ENCODE measurements at regions not wholly inside any gene's neighbourhood (a gene's known extent, or its start where the extent isn't known, plus 50 kb on each side); places are given as distances from the start of the nearest gene placed in this dataset.
A peak's percentile ranks its signal among the peaks of the same experiment; 100 is the strongest.
"Not testable (repeated sequence)": the region's sequence is repeated elsewhere in the genome, so short reads cannot be mapped to it uniquely, and the experiment has no call there.

DNA sequence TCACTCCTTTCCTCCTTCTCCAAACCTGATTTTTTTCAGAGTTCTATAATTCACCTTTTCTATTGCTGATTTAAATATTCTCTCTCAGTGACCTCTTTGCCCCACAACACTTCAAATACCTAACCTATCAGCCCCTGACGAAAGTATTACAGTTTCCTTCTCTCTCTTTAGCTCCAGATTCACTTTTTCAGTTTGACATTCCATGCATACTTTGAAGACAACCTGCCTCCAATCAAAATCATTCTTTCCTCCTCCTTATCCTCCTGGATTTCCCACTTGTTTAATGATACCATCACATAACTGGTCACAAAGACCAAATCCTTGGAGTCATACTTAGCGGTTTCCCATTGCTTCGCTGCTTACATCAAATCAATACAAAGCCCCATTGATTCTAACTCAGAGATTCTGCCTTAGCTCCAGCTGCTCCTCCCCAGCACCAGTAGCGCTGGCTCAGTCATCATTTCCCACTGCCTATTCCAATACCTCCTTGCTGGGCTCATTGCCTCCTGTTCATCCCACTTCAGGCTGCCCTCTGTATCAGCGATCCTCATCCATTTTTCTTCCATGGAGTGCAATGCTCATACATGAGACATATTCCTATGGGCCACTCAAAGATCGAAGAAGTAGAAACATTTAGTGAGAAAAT is 240.1 kb downstream of the ZNF92 start:
- DNase-seq (ENCODE audit: low read depth in 1 of 2, low spot score in 1 of 2) = not testable (repeated sequence)

DNA sequence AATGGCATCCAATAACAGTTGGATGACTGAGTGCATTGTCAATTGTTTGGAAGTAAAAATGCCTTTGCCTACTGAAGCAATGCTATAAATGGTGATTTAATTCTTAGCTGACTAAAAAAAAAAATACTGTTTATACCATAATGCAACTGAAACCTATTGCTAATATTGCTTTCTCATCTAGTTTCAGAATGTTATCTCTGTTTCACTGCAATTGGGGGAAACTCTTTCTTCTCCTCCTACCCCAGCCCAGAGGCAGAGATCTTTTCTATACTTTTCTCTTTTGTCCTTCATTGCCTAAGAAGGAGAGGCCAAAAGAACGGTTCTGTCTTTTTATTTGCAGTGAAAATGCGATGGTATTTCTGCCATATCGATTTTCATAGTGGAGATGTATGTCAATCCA is 242.5 kb downstream of the ZNF92 start:
- not testable (repeated sequence) for DNase-seq (ENCODE audit: low read depth in 1 of 2, low spot score in 1 of 2)

DNA sequence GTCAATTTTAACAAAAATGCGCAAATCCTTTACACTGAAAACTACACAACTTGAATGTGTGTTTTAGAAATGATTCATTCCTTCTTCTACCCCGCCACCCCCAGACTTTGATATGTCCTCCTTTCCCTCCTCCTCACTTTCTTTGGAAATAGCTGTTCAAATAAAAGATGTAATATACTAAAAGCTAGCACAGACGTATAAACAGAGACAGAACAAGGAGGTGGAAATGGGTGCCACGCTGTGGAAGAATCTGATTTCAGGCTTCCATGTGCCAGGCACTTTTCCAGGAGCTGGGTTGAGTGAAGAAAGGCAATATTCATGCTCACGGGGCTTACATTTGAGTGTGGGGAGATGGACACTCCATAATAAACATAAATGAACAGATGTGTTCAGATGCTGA is 246.6 kb downstream of the ZNF92 start:
- not testable (repeated sequence) for DNase-seq (ENCODE audit: low read depth in 1 of 2, low spot score in 1 of 2)

DNA sequence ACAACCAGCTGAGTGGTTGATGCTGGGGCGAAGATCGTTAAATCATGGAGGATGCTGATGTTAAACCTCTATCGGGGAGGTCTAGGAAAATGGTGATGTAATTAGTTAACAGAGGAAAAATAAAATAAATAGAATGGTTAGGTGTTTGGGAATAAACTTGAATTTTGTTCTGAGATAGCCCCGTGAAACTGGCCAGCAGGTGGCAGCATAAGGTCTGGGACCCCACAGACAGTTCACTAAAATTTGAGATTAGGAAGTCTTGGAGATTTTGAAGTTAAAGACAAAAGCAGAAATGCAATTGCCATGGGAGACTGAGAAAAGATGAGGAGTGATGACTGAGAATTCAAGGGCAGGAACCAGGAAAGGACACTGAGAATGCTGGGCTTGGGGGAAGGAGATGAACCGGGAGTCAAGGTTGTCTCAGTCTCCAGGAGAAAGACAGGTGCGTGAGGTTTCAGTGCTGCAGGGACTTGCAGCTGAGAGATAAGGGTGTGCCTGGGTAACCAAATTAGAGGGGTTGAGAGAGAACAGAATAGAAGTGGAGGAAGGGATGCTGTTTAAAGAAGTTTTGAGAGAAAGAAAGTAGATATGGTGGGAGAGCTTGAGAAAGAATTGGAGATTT is 248.0 kb downstream of the ZNF92 start:
- peak in 1 of 2 donors; percentile 4 for DNase-seq (ENCODE audit: low read depth in 1 of 2, low spot score in 1 of 2)

DNA sequence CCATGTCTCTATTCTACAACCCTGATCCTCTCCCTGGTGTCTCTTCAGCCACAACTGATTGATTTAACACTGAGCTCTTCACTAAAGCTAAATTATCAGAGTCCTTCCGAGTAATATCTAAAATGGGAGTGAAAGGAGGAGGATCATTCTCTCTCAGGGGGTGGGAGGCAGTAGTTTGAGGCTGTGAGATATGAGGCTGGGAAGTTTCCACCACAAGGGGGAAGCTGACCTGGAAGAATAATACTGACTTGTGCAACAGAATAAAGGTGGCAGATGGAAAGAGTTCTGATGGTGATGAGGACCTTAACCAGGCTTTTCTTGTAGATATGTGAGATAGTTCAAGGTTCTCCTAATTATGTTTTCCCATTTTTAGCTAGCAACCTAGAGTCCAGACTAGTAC is 241.6 kb upstream of the VKORC1L1 start:
- DNase-seq (ENCODE audit: low read depth in 1 of 2, low spot score in 1 of 2) = not testable (repeated sequence)

DNA sequence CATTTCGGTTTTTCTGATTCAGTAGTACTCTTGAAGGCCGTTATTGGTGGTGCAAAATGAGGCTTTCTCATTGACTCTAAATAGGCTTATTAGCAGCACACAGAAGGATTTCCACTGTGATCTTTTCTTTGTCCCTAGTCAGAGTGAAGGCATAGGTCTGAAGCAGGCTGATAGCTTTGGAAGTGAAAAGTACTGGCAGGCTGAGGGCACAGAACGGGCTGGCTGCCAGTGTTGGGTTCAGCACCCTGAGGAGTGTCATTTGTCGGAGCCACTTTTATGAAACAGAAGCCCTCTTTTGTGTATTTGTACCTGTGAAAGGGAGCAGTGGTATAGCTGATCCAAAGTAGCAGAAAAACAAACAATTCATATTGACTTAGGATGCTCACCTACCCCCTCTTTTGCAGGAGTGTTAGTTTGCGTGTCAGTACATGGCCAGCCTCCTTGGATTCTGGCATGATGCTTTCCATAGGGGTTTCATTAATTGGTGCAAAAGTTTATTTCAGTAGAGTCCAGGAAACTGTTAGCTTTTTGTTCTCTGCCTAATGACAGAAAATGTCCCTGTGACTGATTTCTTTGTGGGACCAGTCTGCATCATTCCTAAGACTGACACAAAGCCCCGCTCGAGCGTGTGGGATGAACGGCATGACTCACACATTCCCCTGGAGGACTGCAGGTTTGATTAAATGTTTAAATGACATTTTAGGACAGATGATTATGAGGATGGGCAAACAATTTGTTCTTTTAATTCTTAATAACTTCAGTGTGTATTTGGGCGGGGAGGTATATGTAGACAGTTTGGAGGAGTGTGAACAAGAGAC is 239.1 kb upstream of the VKORC1L1 start:
- not testable (repeated sequence) for DNase-seq (ENCODE audit: low read depth in 1 of 2, low spot score in 1 of 2)

DNA sequence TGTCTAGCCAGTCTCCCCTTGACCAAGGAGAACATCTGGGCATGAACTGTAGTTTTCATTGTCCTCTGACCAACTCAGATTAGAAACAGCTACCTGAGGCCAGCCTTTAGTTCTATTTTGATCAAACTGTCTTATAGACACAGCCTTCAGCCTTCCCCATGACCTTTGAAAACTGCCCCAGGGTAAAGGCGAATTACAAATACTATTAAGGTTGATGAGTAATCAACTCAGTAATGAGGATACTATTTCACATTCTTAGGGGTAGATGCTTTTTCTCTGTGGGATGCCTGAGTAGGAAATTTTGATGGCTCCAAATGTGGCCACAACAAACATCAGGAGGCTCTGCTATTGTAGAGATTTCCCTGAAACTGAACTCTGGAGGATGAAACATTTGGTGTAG is 234.0 kb upstream of the VKORC1L1 start:
- DNase-seq (ENCODE audit: low read depth in 1 of 2, low spot score in 1 of 2) = not testable (repeated sequence)

DNA sequence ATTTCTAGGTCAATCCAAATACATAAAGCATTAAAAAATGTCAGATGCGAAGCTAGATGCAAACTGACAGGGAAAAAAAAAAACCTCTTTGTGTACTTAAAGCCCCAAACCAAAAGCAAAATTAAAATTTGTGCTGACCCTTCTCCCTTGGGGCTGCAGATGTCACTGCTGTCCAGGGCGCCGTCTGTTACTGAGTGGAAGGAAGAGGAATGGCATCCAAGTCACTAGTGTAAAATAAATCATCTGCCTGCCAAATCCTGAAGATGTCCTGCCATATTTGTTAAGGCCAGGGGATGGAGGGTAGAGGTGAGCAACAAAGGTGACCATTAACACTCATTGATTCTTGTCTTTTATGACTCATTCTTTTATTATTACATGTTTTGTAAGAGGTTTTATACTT is 233.2 kb upstream of the VKORC1L1 start:
- DNase-seq (ENCODE audit: low read depth in 1 of 2, low spot score in 1 of 2) = not testable (repeated sequence)

DNA sequence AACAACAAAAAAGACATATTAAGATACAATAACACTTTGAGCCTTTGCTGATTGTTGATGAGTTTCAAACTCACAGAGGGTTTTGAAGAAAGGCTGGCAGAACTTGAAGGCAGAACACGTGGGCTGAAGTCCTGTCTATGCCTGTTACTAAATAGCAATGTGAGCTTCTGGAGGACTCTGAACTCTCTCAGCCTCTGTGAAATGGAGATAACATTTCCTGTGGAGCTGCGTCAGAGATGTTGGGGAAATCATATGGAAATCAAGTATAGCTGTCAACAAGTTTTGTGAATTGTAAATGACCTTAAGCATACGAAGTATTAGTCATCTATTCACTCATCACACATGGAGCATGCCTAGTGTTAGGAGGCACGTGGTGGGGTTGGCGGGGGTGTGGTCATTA is 229.4 kb upstream of the VKORC1L1 start:
- DNase-seq (ENCODE audit: low read depth in 1 of 2, low spot score in 1 of 2) = not testable (repeated sequence)

DNA sequence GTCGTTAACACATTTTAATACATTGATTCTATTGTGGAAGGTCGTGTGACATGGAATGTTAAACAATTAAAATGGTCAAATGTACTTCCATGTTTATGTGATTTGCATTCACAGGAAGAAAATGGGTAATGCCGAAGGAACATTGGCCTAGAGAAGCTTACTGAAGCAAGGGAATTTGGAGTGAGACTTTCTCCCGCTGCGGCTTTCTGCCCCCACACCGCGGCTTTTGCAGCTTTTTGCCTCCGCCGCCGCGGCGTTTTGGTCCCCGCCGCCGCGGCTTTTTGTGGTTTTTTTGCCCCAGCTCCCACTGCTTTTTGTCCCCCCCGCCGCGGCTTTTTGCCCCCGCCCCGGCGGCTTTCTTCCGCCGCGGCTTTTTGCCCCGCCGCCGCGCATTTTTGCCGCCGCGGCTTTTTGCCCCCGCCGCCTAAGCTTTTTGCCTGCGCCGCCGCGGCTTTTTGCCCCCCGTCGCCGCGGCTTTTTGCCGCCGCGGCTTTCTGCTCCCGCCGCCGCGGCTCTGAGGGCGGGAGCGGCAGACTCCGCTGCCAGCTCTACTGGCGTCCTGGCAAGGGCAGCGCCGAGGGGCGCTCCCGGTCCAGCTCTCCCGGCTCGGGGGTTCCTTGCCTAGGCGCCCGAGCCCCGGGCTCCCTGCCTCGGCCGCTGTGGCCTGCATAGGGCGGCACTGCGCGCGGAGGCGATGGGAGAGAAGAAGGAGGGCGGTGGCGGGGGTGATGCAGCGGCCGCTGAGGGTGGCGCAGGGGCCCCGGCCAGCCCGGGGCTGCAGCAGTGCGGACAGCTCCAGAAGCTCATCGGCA is 225.5 kb upstream of the VKORC1L1 start:
- not testable (repeated sequence) for DNase-seq (ENCODE audit: low read depth in 1 of 2, low spot score in 1 of 2)

DNA sequence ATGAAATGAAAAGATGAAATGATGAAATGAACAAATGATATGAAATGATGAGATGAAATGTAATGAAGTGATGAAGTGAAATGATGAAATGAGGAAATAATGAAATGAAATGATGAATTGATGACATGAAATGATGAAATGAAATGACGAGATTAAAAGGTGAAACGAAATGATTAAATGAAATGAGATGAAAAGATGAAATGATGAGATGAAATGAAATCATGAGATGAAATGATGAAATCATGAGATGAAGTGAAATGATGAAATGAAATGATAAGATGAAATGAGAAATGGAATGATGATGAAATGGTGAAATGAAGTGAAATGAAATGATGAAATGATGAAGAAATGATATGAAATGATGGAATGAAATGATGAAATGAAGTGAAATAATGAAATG is 221.7 kb upstream of the VKORC1L1 start:
- DNase-seq (ENCODE audit: low read depth in 1 of 2, low spot score in 1 of 2) = not testable (repeated sequence)

DNA sequence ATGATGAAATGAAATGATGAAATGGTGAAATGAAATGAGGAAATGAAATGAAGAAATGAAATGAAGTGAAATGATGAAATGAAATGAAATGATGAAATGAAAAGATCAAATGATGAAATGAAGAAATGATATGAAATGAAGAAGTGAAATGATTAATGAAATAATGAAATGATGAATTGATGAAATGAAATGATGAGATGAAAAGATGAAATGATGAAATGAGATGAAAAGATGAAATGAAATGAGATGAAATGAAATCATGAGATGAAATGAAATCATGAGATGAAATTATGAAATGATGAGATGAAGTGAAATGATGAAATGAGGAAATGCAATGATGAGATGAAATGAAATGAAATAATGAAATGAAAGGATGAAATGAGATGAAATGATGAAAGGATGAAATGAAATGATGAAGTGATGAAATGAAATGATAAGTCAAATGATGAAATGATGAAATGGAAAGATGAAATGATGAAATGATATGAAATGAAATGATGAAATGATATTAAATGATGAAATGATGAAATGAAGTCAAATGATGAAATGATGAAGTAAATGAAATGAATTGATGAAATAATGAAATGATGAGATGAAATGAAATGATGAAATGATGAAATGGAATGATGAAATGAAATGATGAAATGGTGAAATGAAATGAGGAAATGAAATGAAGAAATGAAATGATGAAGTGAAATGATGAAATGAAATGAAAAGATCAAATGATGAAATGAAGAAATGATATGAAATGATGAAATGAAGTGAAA is 220.9 kb upstream of the VKORC1L1 start:
- not testable (repeated sequence) for DNase-seq (ENCODE audit: low read depth in 1 of 2, low spot score in 1 of 2)

DNA sequence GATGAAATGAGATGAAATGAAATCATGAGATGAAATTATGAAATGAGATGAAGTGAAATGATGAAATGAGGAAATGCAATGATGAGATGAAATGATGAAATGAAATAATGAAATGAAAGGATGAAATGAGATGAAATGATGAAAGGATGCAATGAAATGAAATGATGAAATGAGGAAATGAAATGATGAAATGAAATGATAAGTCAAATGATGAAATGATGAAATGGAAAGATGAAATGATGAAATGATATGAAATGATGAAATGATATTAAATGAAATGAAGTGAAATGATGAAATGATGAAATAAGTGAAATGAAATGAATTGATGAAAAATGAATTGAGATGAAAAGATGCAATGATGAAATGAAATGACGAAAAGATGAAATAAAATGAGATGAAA is 220.2 kb upstream of the VKORC1L1 start:
- not testable (repeated sequence) for DNase-seq (ENCODE audit: low read depth in 1 of 2, low spot score in 1 of 2)

DNA sequence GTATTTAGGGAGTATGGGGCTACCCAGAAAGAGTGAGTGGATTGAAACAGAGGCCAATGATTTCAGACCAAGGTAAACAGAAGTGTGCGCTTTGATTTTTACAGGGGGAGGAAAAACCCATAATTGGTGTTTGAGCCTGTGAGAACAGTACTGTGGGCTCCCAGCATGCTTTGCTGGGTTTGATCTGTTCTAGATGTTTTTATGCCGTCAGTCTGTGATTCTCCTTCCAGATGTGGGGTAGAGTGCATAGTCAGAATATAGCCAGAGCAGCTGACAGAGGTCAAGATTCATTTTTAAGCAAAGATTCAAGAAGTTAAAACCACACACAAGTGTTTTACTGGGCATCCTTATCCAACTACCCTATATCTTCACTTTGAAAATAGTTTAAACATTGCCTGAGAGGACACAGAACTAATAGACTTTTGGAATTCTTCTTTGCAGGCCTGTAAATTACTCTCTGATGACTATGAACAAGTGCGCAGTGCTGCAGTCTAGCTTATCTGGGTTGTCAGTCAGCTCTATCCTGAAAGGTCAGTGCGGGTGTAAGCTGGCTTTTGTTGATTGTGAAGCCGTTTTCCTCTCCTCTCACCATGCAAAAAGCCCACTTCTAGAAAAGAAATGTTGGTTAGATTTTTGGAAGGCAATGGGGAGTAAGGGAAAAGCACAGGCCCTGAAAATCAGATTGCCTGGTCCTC is 216.2 kb upstream of the VKORC1L1 start:
- DNase-seq (ENCODE audit: low read depth in 1 of 2, low spot score in 1 of 2) = not testable (repeated sequence)

DNA sequence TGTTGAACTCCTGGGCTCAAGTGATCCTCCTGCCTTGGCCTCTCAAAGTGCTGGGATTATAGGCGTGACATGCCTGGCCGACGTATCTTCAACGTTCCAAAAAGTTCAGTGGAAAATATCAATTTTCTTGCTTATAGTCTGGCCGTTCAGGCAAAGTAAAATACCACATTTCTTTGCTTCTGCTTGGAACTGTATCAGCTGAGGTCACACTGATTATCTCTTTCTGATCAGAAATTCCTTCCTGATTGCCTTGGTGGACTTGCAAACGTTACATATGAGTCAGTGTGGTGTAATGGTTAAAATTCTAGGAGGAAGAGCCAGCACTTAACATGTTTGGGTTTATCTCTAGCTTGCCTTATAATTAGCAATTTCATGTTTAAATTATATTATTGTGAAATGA is 189.5 kb upstream of the VKORC1L1 start:
- not testable (repeated sequence) for DNase-seq (ENCODE audit: low read depth in 1 of 2, low spot score in 1 of 2)

DNA sequence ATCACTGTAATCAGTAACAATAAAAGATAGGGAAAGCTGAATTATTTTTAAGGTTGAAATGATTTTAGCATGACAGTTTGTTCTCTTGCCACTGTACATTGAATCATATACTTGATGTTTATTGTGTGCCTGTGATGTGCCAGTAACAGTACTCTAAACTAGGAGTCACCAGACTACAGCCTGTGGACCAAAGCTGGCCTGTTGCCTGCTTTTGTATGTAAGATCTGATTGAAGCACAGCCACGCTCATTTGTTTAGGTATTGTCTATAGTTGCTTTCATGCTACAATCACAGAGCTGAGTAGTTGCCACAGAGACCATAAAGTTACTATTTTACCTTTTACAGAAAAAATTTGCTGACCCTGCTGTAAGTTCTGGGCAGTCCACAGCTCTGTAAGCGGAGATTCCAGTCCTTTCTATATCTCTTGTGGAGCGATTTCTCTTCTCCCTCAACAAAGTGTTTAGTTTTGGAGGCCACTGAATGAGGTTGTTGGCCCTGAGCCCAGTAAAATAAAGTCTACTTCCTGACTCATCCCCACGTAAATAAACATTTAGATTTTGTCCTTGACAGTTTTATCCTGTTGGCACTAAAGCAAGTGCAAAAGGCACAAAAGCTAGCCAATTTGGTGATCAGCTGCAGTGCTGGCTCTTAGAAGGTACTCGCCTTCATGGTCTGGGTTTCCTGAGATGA is 173.7 kb upstream of the VKORC1L1 start:
- DNase-seq (ENCODE audit: low read depth in 1 of 2, low spot score in 1 of 2) = not testable (repeated sequence)

DNA sequence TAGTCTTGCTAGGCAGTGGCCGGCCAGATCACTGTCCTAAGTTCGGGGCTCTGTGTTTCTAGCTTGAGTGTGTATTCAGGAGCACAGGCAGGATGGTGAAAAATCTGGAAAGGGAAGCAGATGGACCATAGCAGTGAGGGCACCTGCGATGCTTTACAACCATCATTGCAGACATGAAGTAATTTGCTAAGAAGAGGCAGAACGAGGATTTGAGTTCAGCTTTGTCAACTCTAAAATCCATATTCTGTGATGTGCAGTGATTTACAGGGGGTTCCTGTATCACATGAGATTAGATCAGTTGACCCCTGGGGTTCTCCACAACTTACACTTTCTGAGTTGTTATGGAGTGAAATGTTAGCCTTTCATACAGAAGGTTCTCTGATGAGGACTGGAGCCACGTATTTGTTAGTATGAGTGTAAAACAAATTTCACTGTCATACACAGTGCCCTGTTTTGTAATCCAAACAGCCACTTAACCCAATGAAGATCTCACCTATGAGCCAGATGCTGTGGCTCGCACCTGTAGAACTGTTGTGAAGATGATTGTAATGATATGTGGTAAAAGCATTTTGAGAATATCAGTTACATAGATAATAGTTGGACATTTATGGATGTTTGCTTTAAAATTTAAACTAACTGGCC is 173.0 kb upstream of the VKORC1L1 start:
- not testable (repeated sequence) for DNase-seq (ENCODE audit: low read depth in 1 of 2, low spot score in 1 of 2)

DNA sequence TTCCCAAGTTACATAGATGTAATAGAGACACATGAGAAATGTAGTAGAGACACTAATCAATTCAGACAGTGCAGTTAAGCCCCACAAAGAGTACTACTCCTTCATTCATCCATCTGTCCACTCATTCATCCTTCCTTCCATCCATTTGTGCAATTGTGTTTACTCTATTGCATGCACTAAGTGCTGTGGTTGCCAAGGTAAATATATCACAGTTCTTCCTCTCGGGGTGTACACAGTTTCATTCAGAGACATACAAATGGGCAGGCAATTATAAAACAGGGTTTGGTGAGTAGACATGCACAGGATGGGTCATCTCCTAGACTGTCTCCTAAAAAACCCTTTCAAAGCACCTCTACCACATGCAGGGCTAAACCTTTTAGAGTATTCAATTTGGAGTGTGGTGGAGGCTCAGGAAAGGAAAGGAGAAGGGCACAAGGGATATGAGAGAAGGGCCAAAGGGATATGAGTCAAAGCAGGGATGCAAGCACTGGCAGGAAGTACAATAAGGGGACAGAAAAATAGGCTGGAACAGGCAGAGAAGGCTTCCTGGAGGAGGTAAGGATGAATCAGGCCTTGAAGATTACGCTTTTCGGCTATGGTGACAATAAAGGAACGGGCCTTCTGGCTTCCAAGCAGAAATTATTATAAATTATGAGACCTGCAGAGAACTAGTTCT is 153.6 kb upstream of the VKORC1L1 start:
- DNase-seq (ENCODE audit: low read depth in 1 of 2, low spot score in 1 of 2) = not testable (repeated sequence)

All from activated T-helper 1 cell treated with anti-CD3 and anti-CD28 coated beads, Interleukin-2, amount 50 U/mL, for 16 hours (primary cell).